ENCODE measurements at regions not wholly inside any gene's neighbourhood (a gene's known extent, or its start where the extent isn't known, plus 50 kb on each side); places are given as distances from the start of the nearest gene placed in this dataset.

DNA sequence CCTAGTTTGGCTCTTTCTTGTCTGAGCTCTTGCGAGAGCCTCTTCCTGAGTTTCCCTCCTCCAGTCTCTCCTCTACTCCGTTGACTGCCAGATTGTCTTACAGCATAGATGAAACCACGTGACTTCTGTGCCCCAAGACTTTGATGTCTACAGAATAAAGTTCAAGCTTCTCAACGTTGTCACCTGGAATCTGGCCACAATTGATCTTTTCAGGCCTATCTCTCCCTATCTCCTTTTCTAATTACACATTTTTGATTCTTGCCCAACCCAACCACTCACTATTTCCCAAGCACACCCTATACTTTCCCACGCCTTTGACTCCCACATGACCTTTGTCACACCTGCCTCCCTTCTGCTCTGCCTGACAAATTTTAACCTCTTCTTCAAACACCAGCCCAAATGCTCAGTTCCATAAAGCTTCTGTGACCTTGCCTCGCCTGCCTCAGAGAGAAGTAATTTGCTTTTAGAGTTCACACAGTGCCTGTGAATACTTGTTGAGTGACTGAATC is 52.4 kb upstream of the PMFBP1 start (continued):
- TF ChIP-seq, protein P1, sequence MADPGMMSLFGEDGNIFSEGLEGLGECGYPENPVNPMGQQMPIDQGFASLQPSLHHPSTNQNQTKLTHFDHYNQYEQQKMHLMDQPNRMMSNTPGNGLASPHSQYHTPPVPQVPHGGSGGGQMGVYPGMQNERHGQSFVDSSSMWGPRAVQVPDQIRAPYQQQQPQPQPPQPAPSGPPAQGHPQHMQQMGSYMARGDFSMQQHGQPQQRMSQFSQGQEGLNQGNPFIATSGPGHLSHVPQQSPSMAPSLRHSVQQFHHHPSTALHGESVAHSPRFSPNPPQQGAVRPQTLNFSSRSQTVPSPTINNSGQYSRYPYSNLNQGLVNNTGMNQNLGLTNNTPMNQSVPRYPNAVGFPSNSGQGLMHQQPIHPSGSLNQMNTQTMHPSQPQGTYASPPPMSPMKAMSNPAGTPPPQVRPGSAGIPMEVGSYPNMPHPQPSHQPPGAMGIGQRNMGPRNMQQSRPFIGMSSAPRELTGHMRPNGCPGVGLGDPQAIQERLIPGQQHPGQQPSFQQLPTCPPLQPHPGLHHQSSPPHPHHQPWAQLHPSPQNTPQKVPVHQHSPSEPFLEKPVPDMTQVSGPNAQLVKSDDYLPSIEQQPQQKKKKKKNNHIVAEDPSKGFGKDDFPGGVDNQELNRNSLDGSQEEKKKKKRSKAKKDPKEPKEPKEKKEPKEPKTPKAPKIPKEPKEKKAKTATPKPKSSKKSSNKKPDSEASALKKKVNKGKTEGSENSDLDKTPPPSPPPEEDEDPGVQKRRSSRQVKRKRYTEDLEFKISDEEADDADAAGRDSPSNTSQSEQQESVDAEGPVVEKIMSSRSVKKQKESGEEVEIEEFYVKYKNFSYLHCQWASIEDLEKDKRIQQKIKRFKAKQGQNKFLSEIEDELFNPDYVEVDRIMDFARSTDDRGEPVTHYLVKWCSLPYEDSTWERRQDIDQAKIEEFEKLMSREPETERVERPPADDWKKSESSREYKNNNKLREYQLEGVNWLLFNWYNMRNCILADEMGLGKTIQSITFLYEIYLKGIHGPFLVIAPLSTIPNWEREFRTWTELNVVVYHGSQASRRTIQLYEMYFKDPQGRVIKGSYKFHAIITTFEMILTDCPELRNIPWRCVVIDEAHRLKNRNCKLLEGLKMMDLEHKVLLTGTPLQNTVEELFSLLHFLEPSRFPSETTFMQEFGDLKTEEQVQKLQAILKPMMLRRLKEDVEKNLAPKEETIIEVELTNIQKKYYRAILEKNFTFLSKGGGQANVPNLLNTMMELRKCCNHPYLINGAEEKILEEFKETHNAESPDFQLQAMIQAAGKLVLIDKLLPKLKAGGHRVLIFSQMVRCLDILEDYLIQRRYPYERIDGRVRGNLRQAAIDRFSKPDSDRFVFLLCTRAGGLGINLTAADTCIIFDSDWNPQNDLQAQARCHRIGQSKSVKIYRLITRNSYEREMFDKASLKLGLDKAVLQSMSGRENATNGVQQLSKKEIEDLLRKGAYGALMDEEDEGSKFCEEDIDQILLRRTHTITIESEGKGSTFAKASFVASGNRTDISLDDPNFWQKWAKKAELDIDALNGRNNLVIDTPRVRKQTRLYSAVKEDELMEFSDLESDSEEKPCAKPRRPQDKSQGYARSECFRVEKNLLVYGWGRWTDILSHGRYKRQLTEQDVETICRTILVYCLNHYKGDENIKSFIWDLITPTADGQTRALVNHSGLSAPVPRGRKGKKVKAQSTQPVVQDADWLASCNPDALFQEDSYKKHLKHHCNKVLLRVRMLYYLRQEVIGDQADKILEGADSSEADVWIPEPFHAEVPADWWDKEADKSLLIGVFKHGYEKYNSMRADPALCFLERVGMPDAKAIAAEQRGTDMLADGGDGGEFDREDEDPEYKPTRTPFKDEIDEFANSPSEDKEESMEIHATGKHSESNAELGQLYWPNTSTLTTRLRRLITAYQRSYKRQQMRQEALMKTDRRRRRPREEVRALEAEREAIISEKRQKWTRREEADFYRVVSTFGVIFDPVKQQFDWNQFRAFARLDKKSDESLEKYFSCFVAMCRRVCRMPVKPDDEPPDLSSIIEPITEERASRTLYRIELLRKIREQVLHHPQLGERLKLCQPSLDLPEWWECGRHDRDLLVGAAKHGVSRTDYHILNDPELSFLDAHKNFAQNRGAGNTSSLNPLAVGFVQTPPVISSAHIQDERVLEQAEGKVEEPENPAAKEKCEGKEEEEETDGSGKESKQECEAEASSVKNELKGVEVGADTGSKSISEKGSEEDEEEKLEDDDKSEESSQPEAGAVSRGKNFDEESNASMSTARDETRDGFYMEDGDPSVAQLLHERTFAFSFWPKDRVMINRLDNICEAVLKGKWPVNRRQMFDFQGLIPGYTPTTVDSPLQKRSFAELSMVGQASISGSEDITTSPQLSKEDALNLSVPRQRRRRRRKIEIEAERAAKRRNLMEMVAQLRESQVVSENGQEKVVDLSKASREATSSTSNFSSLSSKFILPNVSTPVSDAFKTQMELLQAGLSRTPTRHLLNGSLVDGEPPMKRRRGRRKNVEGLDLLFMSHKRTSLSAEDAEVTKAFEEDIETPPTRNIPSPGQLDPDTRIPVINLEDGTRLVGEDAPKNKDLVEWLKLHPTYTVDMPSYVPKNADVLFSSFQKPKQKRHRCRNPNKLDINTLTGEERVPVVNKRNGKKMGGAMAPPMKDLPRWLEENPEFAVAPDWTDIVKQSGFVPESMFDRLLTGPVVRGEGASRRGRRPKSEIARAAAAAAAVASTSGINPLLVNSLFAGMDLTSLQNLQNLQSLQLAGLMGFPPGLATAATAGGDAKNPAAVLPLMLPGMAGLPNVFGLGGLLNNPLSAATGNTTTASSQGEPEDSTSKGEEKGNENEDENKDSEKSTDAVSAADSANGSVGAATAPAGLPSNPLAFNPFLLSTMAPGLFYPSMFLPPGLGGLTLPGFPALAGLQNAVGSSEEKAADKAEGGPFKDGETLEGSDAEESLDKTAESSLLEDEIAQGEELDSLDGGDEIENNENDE (IDR thresholded peaks at IDR 0.05; ENCODE audit: insufficient replicate concordance, low read length), result no peak
- no peak for TF ChIP-seq CREB1 (IDR thresholded peaks at IDR 0.05)
